Urinary bladder (tissue), 3 donors: ENCODE measurements at regions not wholly inside any gene's neighbourhood (a gene's known extent, or its start where the extent isn't known, plus 50 kb on each side); places are given as distances from the start of the nearest gene placed in this dataset.

Experiments
- DNase-seq: peaks from one replicate; pipeline ENCODE4 v3.0.0-alpha.2; 2015; ENCODE audit errors: extremely low spot score
- H3K27ac ChIP-seq: one replicate; pipeline ENCODE4 v1.5.1; 2013; ENCODE audit warnings: low read depth, mild to moderate bottlenecking, moderate library complexity
- H3K36me3 ChIP-seq: one replicate; pipeline ENCODE4 v1.6.1; 2013; ENCODE audit warnings: mild to moderate bottlenecking, moderate library complexity; ENCODE audit not compliant: insufficient read depth
- H3K4me1 ChIP-seq: one replicate; pipeline ENCODE4 v1.6.1; 2013; ENCODE audit warnings: mild to moderate bottlenecking, moderate library complexity; ENCODE audit not compliant: insufficient read depth
- H3K4me3 ChIP-seq: one replicate; pipeline ENCODE4 v1.5.1; 2013; ENCODE audit warnings: low read depth, low read length
- WGBS: extraction: QIAGEN DNeasy Blood & Tissue Kit; methylation state at CpG from one replicate; pipeline ENCODE4 v1.1.7; 2013; 5-methylcytosine and 5-hydroxymethylcytosine counted together
- donor health status: healthy with polysubstance abuse.
- donor health status: healthy.

DNA sequence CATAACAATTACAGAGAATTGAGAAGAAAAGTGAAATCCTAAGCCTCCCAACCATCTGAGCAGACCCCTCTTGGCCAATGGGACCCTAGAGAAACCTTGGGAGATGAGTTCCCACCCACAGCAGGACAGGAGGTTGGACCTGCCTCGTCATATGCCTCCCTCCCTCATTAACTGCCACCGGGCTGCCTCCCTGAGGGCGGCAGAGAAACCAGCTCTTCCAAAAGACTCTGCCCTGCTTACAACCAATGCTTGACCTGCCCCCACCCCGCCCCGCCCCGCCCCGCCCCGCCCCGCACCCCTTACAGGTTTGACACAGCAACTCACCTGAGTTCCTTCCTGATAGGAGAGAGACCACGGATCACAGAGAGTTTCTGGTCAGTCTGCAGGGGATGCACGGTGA is 86.1 kb downstream of the ADRA2C start:
- no peak overlapping the region for H3K4me3 ChIP-seq
- no peak for DNase-seq
- WGBS, result 82% methylated on average over 11 of the region's 11 CpGs
- no peak overlapping the region for H3K27ac ChIP-seq
- no peaks in the 10 kb centered on the region for H3K36me3 ChIP-seq
- no peaks in the 10 kb centered on the region for H3K4me1 ChIP-seq

GRCh38 chr4:3852711-3853110 is 86.5 kb downstream of the ADRA2C start:
- H3K36me3 ChIP-seq, result no peaks in the 10 kb centered on the region
- no peak overlapping the region for H3K4me3 ChIP-seq
- DNase-seq, result no peak
- whole genome bisulfite sequencing, result 77% methylated on average over 3 of the region's 3 CpGs
- H3K27ac ChIP-seq, result no peak overlapping the region
- no peaks in the 10 kb centered on the region for H3K4me1 ChIP-seq

DNA sequence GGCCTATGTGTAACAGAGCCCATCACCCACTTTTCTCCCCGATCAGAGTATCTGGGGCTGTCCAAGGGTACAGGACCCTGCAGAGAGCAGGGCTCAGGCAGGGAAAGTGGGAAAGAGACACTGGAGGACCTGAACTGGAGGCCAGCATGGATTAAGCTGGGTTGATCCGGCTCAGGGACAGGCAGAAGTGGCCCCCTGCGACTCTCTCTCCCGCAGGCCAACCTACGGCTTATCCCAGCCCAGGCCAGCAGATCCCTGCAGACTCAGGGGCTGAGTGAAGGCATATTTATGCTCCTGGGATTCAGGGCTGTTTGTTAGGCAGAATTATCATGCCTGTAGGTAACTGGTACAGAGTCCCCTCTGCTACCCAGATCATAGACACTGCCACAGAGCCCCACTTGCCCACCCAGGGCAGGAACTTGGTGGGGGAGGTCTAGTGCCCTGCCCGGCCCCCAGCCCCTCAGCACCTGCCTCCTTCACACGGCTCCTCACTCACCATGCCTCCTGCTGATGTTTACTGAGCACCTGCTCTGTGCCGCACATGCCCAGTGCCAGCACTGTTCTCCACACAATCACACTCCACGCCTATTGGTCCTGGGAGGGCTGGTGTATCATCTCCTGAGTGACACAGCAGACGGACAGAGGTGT is 87.3 kb downstream of the ADRA2C start:
- no peaks in the 10 kb centered on the region for H3K4me1 ChIP-seq
- no peak overlapping the region for H3K4me3 ChIP-seq
- 76% methylated on average over 10 of the region's 10 CpGs for WGBS
- H3K36me3 ChIP-seq, result no peaks in the 10 kb centered on the region
- no peak for DNase-seq
- H3K27ac ChIP-seq, result no peak overlapping the region

- Histone ChIP-seq H3K4me1 (no peaks in the 10 kb centered on the region), H3K27ac (no peak overlapping the region), H3K36me3 (no peaks in the 10 kb centered on the region), H3K4me3 (no peak overlapping the region)
- DNase-seq, result no peak
- WGBS, result 67% methylated on average over 8 of the region's 8 CpGs
Observed at GRCh38 chr4:3854661-3855060, 88.5 kb downstream of the ADRA2C start.

DNA sequence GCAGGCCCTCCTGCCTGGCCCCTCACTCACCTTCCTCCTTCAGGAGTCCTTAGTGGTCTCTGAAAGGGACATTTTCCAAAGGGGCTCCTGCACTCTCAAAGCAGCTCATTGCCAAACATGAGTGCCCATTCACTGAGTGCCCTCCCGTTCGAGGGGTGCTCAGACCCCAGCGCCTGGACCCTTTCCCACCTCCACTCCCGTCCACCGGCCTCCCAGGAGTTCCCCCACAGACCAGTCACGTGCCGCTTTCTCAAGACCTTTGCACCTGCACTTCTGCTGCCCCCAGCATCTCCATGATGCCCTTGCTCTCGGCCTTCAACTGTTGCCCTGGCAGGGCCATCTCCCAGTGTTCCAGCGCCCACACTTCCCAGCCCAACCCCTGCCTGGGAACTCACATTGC is 89.5 kb downstream of the ADRA2C start:
- Histone ChIP-seq H3K36me3 (no peaks in the 10 kb centered on the region), H3K27ac (no peak overlapping the region), H3K4me1 (no peaks in the 10 kb centered on the region), H3K4me3 (no peak overlapping the region)
- DNase-seq, result no peak
- WGBS, result 71% methylated on average over 9 of the region's 9 CpGs

GRCh38 chr4:3856604-3857204 is 90.5 kb downstream of the ADRA2C start:
- DNase-seq, result no peak
- no peak overlapping the region for H3K4me3 ChIP-seq
- WGBS, result 55% methylated on average over 8 of the region's 8 CpGs
- no peaks in the 10 kb centered on the region for H3K4me1 ChIP-seq
- no peaks in the 10 kb centered on the region for H3K36me3 ChIP-seq
- no peak overlapping the region for H3K27ac ChIP-seq

DNA sequence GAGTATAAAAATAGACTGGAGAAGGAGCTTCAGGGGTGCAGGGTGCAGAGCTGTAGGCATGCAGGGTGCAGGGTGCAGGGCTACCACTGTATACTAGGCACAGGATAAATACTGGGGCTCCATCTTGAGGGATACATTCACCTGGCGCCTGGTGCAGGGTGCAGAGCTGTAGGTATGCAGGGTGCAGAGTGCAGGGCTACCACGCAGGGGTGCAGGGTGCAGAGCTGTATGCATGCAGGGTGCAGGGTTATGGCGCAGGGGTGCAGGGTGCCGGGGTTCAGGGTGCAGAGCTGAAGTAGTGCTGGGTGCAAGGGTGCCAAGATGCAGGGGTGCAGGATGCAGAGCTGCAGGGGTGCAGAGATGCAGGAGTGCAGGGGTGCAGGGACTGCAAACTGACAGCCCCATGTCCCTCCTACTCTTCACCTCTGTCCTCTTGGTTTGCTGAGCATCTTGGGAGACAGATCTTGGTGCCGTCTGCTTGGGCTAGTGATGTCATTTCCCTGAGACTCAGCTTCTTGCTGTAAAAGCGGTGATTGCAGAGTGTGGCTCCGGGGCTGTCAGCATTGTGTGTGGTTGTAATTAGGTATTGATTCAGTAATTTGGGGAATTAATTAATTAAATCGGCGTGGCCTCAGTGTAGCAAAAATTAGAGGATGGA is 91.2 kb downstream of the ADRA2C start:
- no peaks in the 10 kb centered on the region for H3K4me1 ChIP-seq
- H3K36me3 ChIP-seq, result no peaks in the 10 kb centered on the region
- no peak for DNase-seq
- no peak overlapping the region for H3K4me3 ChIP-seq
- no peak overlapping the region for H3K27ac ChIP-seq
- WGBS, result 59% methylated on average over 9 of the region's 9 CpGs

DNA sequence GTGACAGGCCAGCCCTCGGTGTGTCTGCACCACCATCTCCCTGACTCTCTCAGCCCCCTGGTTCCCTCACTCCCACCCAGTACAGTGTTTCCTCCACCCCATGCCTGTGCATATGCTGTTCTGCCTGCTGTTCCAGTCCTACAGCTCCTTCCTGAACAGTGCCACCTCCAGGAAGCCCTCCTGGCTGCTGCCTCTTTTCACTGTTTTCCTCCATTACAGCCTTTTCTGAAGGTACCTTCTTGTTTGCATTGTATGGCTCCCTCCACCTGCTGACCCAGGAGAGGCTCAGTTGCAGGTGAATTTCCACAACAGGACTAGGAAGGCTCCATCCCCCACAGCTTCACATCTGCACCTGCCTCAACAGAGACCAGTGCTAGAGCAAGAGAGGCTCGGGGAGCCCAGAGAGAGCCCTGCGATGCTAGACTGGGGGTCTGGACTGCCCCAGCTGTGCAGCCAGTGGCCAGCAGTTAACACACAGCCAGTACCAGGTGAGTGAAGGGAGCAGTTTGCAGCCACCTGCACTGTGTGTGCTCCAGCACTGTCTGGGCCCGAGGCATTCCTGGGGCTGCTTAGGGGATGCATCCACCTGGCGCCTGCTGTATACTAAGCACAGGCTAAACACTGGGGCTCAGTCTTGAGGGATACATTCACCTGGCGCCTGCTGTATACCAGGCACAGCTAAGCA is 92.0 kb downstream of the ADRA2C start:
- 72% methylated on average over 6 of the region's 6 CpGs for WGBS
- H3K36me3 ChIP-seq, result no peaks in the 10 kb centered on the region
- no peak for DNase-seq
- H3K4me3 ChIP-seq, result no peak overlapping the region
- H3K27ac ChIP-seq, result no peak overlapping the region
- no peaks in the 10 kb centered on the region for H3K4me1 ChIP-seq

DNA sequence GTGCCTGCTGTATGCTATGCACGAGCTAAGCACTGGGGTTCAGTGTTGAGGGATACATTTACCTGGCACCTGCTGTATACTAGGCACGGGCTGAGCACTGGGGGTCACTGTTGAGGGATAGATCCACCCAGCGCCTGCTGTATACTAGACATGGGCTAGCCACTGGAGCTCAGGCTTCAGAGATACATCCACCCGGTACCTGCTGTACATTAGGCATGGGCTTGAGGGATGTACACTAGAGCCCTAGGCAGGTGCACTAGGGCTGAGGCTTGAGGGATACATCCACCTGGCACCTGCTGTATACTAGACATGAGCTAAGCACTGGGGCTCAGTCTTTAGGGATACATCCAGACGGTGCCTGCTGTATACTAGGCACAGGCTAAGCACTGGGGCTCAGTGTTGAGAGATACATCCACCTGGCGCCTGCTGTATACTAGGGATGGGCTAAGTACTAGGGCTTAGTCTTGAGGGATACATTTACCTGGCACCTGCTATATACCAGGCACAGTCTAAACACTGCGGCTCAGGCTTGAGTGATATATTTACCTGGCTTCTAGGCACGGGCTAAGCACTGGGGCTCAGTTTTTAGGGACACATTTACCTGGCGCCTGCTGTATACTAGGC is 92.7 kb downstream of the ADRA2C start:
- Histone ChIP-seq H3K27ac (no peak overlapping the region), H3K4me3 (no peak overlapping the region), H3K36me3 (no peaks in the 10 kb centered on the region), H3K4me1 (no peaks in the 10 kb centered on the region)
- DNase-seq, result no peak
- WGBS, result 80% methylated on average over 9 of the region's 9 CpGs

- Histone ChIP-seq H3K4me3 (no peak overlapping the region), H3K36me3 (no peaks in the 10 kb centered on the region), H3K27ac (no peak overlapping the region), H3K4me1 (no peaks in the 10 kb centered on the region)
- 92% methylated on average over 8 of the region's 8 CpGs for WGBS
- no peak for DNase-seq
Observed at GRCh38 chr4:3859571-3859970, 93.4 kb downstream of the ADRA2C start.

DNA sequence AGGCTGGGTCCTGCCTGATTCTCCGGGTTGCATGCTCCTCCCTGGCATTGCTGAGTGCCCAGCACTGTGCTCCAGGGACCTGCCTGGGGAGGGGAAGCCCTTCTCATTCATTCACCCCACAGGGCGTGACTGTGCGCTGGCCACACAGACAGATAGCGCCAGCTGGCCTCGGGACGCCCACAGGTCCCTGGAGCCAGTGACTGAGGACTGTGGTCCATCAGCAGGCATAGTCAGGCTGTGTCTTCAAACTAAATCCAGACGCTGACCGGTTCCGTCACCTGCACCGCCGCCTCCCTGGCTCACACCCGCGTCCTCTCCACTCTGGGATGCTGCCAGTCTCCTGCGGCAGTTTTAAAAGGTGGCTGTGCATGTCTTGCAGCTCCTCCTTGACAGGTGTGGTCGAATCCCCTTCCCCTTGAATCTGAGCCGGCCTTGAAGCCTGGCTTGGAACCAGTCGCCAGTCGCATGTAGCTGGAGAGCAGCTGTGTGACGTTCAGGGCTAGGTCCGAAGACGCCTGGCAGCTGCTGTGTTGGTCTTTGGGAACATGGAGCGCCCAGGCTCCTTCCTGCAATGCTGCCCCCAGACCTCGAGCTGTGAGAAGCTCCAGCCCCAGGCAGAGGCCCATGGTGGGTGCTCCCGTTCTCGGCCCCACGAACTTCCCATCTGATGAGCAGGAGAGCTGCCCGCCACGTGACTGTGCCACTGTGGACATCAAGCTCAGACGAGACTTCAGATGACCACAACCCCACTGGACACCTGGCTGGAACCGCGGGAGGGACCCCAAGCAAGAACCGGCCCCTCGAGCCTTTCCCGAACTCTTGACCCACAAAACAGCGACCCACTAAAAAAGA is 94.1 kb downstream of the ADRA2C start:
- no peaks in the 10 kb centered on the region for H3K4me1 ChIP-seq
- H3K4me3 ChIP-seq, result no peak overlapping the region
- no peaks in the 10 kb centered on the region for H3K36me3 ChIP-seq
- no peak overlapping the region for H3K27ac ChIP-seq
- no peak for DNase-seq
- WGBS, result 63% methylated on average over 35 of the region's 35 CpGs

DNA sequence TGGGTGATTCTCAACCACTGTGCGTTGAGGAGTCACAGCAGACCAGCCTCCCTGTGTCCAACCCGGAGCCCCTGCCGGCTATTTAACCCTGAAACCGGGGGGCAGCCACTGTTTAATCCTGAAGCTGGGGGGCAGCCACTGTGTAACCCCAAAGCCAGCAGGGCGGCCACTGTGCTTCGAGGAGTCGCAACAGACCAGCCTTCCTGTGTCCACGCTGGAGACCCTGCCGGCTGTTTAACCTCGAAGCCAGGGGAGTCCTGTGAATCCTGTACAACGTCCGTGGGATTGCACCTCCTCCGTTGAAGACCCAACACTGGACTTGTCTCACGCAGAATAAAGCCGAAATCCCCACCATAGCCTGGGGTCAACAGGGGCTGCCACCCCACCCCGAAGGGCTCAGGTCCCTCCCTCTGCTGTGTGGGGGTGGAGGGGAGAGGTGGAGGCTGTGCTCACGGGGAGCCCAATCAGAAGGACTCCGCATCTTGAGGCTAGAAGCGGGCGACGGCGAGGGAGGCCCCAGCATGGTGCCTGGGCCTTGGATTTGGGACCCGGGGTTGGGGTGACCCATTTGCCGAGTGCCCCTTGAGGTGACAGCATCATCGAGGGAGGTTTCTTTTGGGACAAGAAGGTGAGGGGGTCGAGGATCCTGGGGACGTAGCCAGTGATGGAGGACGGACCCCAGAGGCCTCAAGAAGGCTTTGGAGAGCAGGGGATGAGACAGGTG is 94.9 kb downstream of the ADRA2C start:
- Histone ChIP-seq H3K4me1 (no peaks in the 10 kb centered on the region), H3K4me3 (no peak overlapping the region), H3K27ac (no peak overlapping the region), H3K36me3 (no peaks in the 10 kb centered on the region)
- no peak for DNase-seq
- WGBS, result 86% methylated on average over 28 of the region's 28 CpGs
